ENCODE measurements at regions not wholly inside any gene's neighbourhood (a gene's known extent, or its start where the extent isn't known, plus 50 kb on each side); places are given as distances from the start of the nearest gene placed in this dataset.

DNA sequence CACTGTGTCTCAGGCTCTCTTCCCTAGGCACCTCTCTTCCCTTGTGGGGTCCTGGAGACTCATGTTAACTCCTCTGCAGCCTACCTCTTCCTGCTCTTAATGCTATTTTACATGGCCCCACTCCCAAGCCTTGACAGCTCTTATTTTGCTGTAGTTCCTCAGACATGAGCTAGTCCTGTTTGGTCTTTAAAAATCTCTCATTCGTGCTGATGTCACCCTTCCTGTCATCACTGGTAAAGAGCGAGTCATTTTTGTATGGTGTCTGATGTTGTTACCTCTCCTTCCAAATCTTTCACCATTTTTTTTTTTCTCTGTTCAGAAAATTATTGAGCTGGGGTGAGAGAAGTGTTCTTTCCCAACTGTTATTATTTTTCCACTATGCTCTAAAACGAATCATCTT lies 84.8 kb upstream of the ZBED5 start:
- DNase-seq: no peak

DNA sequence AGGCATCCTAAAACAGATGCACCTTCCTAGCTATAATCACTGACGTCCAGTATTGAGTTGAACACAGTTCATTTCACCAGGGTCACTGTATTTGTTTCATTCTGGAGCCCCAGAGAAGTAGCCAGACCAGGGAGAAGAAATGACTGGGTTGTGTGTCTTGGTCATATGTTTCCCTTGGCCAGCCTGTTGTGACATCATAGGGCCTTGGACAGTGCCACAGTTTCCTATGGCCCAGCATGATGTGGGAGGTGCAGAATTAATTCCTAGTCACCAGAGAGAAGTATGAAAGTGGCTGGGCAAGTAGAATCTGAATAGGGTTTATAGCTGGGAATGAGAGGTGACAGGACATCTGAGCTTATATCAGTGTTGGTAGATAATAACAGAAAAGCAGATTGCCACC lies 84.0 kb upstream of the ZBED5 start:
- DNase-seq: no peak

DNA sequence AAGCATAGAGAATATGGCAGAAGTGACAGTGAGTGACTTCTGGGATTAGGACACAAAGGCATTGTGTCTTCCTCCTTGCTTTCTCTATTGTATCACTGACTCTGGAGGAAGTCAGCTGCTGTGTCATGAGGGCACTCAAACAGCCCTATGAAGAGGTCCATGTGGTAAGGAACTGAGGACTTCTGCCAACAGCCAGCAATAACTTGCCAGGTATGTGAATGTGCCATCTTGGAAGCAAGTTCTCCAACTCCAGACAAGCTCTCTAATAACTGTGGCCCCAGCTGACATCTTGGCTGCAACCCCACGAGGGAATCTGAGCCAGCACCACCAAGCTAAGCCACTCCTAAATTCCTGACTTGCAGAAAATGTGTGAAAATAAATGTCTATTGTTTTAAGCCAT lies 83.6 kb upstream of the ZBED5 start:
- DNase-seq: no peak

DNA sequence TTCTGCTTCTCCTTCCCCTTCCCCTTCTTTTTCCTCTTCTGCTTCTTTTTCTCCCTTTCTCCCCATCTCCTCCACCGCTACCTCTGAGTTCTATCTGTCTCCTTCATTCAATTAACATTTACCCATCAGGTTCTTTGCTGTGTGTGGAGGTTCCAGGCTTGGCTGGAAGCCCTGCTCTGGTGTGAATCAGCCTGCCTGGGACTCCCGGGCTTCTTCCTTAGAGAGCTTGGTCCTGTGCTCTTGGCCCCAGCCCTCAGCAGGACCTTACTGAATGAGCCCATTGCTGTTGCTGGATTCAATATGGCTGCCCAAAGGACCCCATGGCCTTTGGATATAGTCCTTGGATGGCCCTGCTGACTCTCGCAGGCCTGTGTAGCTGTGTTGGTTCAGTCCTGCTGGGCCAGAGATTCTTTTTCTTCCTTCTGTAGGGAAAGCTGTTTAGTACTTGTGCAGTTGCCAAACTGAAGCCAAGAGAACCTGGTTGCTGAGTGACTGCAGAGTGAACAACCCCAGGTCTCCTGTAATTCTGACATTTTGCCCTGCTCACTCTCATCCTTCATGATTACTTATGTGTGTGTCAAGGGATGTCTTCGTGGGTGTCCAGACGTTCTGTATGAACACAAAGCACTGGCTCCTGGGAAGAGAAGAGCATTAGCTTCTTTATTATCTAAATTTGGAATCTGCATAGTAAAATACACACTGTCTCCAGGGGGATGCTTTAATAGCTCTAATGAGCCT lies 81.0 kb upstream of the ZBED5 start:
- DNase-seq: no peak

DNA sequence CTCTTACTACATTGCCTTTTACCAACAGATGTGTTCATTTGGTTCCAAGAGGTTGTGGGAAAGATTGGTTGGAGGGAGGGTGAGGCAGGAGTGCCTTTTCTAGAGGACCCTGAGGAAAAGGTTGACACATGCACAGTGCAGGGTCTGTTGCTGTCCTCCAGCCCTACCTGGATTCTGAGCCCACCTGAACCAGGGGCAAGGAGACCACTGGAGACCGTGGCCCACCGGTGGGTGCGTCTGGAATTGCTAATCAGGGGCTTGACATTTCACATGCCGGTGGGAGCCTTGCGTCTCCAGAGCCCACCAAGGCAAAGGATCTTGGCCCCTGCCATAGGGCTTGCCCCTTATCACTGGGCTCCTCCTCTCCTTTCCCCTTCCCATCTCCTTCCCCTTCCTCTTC lies 80.4 kb upstream of the ZBED5 start:
- no peak for DNase-seq

DNA sequence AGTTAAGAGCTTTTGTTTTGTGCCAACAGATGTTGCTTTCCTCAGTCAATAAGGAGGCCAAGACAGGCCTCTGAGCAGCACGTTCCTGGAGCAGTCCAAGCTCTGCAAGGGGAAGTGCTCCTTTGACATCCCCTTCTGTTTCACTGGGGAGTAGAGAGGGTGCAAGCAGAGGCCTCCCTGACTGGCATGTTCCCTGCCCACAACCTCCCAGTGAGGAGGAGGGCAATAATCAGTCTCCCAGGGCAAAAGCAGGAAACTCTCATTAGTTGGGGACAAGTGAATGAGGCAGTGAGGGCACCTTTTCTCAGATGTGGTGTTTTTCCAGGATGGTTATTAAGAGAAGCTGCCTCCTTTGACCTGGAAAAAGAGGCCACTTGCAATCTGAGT lies 79.5 kb upstream of the ZBED5 start:
- no peak for DNase-seq

DNA sequence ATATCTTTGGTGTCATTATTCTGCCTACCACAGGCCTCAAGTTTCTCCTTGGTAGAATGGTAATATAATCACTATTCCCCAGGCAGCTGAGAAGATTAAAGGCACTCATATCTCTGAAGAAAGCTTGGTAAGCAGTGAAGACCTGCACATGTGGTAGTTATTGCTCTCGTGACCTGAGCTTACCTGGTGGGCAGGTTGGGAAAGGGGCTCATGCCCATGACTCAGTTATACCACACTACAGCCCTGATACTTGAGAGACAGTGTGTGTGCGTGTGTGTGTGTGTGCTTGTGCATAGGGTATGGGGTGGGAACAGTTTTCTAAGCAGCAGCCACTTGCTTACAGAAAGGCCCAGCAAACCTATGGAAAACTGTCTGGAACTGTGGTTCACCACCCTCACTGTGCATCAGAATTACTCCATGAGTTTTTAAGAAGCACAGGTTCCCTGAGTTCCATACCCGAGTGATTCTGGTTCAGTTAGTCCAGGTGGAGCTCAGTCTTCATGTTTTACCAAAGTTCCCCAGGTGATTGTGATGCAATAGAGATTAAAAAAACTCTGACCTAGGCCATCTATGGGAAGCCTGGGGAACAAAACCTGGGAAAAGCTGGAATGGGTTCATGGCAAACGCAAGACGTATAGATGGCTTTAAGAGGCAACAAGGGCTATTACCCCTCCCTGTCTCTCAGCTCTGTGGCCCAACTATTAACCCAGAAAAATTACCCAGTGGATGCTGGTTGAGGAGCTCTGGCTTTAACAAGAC lies 79.0 kb upstream of the ZBED5 start:
- DNase-seq: no peak

DNA sequence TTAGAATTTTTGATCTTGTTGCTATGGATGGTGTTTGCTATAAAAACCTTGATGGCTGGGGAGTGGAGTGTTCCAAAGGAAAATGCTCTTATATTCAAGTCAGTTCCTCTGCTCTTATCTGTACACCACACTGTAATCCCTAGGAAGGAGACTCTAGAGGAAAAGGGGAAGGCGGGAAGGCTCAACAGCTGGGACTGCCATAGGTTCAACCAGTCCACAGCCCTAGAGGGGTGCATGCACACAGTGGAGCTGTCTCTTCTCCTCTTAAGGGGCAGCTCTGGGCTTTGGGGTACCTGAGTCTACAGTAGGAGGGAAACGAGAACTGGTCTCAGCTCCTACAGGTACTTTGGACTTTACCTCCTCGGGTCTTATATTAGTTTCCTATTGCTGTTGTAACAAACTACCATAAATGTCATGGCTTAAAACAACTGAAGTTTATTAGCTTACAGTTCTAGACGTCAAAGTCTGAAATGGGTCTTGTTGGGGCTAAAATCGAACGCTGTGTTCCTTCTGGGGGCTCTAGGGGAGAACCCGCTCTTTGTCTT lies 77.2 kb upstream of the ZBED5 start:
- DNase-seq: no peak

DNA sequence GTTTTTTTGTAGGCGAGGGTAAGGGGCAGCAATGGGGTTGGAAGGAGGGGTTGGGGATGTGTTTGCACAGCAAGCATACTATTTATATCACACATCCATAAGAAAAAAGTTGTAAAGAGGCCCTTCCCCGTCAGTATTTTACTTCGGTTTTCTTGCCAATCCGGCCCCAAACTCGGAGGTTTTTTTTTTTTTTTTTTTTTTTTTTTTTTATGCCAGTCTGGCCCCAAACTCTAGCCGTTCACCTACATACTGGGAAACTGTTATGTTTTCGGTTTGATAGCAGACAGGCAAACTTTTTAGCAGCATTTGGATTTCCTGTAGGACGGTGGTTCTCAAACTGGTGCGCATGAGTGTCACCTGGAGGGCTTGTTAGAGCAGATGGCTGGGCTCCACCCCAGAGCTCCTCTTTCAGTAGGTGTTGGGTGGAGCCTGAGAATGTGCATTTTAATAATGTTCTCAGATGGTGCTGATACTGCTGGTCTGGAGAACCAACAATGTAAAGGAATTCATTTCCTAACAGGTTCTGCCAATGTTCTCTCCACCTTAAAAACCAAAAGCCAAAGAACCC lies 76.5 kb upstream of the ZBED5 start:
- peak; percentile 10 to 16 for DNase-seq

DNA sequence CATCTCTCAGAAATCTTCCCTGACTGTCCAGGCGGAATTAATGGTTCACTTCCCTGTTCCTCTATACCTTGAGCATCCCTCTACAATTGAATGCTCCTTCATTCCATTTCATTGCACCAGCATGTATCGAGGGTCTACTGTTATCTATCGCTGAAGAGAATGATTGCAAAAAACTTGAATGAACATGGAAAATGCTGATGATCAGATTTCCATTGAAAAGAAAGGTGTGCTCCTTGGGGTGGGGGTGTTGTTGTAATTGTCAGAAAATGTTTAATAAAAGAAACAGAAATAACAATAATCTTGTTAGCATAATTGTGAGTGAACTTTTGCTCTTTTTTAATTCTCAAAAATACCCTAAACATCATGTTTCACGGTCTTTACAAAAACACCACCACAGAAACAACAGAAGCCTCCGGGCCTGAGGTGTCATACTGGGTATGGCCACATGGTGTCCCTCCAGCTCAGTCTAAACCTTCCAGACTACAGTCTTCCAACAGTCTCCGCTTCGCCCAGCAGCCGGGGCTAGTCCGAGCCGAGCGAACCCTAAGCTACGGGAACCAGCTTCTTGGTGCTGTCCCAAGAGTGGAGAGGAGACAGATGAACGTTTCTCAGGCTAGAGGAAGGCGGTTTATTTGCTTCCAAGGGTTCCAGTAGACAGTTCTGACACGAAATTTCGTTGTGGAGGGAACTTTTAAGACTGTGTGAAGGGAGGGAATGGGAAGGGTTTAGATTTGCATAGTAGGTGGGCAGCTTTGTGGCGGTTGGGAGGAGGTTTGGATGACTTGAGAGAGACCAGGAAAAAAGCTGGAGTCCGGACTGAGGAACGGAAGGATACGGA lies 75.8 kb upstream of the ZBED5 start:
- peak; percentile 73 to 82 for DNase-seq

DNA sequence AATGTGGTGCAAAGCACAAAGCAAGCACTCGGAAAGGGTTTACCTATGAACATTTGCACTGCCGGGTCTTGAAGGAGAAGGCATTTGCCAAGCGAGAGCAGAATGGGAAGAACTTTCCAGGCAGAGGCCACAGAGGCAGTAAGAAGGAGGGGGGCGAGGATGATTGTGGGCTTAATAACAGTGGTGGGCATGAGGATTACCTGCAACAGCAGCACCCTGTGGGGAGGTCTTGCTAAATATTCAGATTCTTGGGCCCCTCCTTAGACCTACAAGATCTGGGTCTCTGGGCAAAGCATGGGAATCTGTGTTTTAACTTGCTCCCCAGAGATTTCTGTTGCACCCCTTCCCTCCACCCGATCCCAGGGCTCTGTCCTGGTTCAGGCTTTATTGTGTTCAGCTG lies 75.1 kb upstream of the ZBED5 start:
- no peak for DNase-seq

DNA sequence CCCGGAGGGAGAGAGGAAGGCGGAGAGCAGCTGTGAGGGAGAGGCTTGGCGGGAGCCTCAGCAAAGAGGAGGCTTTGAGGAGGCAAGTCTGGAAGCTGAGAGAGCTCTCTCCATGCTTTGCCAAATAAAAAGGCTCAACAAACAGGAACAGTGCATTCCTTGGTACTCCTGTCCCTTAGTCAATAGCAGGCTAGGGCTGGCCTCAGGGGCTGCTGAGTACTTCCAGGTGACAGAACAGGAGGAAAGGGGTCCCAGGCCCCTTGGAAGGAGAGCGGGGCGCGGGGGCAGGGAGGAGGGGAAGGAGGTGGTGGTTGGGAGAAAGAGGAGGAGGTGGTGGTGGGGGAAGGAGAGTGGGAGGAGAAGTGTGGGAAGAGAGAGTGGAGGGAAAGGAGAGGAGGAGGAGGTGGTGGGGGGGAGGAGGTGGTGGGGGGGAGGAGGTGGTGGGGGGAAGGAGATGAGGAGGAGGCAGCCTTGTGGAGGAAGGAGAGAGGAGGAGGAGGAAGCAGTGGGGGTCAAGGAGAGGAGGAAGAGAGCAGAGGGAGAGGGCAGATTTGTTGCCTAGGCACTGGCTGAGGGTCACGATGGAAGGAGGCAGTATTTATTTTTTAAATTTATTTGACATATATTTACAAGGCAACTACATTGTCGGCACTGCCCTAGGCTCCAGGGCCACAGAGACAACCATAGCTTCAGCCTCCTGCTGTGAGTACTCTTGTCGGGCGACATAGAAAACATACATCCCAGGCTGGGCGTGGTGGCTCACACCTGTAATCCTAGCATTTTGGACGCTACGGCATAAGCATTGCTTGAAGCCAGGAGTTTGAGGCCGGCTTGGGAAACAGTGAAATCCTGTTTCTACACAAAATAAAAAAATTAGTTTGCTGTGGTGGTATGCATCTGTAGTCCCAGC lies 74.2 kb upstream of the ZBED5 start:
- DNase-seq: no peak

DNA sequence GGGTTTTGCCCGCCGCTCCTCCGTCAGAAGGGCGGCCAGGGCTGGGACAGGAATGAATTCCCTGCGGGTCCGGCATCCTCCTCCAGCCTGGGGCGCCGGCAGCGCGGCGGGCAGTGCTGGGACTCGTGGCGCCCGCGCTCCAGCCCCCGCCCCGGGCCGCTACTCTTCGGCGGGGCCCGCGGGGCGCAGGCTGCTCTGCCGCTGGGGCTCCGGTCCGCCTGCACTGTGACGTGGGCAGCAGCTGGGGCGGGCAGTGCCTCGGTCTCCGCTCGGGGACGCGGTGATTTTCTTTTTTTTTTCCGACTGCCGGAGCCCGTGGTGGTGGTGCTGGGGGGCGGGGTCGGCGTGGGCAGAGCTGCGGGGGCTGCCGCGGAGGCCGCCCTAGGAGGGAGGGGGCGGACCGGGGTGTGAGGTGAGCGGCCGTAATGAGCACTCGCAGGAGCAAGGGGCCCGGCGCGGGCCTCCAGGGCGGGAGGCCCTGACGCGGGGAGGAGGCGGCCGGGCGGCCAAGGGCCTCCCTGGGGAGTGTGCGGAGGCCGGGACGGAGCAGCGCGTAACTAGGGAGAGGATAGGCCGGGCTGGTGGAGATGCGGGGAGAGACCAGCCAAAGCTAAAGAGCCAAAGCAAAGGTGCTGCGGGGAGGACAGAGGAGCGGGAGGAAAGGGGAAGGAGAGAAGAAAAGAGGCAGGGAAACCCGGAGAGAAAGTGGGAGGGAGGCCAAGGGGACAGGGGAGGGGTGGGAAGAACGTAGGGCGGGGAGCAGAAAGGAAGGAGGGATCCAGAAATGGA lies 73.3 kb upstream of the ZBED5 start:
- peak; percentile 50 to 66 for DNase-seq

DNA sequence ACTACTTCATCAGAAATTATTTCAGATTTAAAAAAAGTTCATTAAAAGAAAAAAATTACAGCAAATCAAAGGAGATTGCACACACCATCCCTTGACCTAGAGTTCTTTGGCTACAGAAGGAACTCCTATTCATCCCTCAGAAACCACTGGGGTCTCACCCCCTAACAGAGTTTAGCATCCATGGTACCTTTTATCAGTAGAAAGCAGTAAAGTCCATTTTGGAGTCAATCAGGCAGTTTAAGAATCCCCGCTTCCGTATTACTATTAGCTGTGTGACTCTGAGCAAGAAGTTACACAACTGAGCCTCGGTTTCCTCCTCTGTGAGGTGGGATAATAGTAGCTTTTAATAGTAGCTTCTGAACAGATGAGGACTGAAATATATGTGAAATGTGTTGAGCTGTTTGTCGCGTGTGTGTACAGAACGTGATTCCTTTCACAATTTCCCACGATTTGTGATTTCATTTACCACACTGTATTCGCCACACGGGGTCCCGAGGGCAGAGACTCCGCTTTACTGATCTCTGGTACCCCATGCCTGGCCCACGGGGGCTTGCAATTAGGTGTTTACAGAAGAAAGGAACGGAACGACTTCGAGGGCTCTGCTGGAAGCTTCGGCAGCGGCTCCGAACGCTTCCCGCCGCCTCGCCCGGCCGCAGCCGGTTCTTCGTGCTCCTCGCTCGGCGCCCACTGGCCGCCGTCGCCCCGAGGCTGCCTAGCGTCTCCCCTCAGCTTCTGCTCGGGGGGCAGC lies 72.5 kb upstream of the ZBED5 start:
- DNase-seq: peak in 1 of 2 donors; percentile 13

DNA sequence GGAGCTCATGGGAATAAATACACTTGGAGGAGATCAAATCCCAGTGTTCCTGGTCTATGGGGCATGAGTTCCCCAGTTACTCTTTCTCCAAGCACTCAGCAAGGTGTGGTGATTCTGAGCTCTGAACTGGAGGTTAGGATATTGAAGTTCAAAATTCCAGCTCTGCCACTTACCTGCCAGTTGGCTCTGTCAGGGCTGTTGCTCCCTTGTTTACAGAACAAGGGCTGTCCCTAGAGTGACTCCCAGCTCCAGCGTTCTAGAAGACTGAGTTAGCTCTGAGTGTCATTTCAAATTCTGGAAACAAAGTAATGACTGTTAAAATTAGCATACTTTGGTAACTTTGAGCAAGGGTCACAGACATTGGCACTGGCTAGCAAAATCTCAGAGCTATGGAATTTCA lies 69.7 kb upstream of the ZBED5 start:
- no peak for DNase-seq

DNA sequence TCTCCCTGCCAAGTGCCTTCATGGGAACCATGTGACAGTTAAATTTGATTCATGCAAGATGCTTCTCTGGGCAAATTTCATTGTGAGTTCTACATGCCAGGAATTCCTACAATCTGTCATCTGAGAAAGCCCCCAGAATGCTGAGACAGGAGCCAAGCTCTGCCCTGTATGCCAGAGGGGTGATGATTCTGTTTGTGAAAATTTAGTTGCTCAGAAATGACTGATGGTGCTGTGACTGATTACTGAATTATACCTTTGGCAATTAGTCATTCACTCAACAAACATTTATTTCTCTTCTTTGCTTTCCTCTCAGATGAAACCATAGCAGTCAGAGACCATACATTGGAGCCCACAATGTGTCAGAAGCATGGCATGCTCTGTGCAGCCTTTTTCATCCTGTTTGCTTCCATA lies 69.0 kb upstream of the ZBED5 start:
- DNase-seq: no peak

DNA sequence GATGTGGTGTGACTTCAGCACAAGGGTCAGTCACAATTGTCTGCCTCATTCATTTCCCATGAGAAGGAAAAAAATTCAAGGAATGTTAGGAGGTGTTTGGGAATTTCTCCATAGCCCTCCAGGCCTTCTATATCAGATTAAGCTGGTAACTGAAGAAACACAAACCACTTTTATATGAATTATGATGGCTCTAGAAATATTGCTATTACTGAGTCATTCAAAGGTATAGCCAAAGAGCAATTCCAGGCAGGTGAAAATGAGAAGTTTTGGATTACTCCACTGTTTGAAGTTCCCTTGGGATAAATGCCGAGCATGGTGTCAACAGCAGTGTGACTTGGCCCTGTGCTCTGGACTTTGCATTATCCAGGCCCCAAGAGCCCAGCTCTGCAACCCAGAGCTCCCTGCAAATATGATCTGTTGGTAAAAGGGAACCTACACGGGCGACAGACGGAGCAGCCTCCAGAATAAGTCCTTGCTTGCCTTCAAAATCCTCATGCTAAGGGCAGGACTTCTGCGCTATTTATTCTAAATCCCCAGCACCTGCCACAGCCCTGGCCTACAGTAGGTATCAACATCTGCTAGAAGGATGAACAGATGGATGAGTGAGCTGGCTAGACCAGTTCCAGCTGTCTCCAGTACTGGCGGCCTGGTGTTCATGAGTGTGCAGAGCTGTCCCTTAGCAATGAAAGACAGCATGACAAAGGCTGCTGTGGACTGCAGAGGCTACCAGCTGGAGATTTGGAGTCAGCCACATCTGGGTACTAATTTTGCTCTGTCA lies 67.5 kb upstream of the ZBED5 start:
- no peak for DNase-seq

DNA sequence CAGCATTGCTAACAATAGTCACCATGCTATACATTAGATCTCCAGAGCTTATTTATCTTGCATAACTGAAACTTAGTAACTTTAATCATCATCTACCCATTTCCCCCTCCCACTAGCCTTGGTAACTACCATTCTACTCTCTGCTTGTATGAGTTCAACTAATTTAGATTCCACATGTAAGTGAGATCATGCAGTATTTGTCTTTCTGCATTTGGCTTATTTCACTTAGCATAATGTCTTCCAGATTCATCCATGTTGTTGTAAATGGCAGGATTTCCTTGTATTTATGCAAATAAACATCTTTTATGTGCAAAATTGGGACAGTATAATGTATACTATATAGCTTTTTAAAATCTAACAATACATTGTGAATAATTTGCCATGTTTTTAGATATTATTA lies 66.0 kb upstream of the ZBED5 start:
- DNase-seq: no peak

DNA sequence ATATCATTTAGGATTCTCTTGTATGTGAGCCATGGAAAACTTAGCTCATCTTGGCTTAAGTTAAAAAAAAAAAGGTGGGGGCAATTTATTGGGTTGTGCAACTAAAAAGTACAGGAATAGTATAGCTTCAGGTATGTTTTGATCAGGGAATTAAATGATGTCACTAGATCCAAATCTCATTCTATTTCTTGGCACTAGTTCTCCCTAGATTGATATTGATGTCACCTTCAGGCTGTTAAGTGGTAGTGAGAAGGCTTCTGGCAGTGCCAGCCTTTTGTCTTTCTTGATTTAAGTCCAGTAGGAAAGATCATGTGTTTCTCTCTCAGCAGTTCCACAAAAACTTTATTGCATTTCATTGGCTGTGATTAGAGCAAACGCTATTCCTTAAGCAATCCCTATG lies 65.0 kb upstream of the ZBED5 start:
- DNase-seq: no peak

DNA sequence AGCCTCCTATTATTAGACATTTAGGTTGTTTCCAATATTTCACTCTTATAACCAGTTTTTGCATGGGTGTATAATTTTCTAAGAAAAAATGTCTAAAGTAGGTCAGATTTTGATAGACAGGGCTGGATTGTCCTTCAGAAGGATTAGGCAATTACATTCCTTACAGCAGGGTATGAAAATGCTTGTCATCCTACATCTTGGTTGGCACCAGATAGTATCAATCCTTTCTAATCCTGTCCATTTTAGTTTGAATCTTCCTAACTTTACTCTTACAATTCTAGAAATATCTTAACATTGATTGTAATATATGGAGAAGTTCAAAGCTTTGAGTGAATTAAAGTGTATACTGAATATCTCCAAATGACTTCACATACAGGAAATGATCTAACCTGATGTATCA lies 63.0 kb upstream of the ZBED5 start:
- no peak for DNase-seq
